ENCODE measurements at regions not wholly inside any gene's neighbourhood (a gene's known extent, or its start where the extent isn't known, plus 50 kb on each side); places are given as distances from the start of the nearest gene placed in this dataset.
"Not testable (repeated sequence)": the region's sequence is repeated elsewhere in the genome, so short reads cannot be mapped to it uniquely, and the experiment has no call there.

GRCh38 chr3:145709779-145710178 lies 451.2 kb downstream of the PLOD2 start:
- not testable (repeated sequence) for H2AFZ ChIP-seq (ENCODE audit: low read depth, low read length); H3K4me3 ChIP-seq (ENCODE audit: insufficient read depth in 1 of 2, low read depth in 1 of 2, low read length in 2 of 2); H3K14ac ChIP-seq (ENCODE audit: low read length in 2 of 2); H3K4ac ChIP-seq (ENCODE audit: low read depth in 1 of 2, low read length in 2 of 2); H3K27me3 ChIP-seq (ENCODE audit: control insufficient read depth in 1 of 2, insufficient read depth in 1 of 2, low read length in 2 of 2); H4K91ac ChIP-seq (ENCODE audit: low read length); H3K9ac ChIP-seq (ENCODE audit: low read length); H2AK5ac ChIP-seq (ENCODE audit: low read length, severe bottlenecking); H3K23ac ChIP-seq (ENCODE audit: low read length in 2 of 2); H2BK15ac ChIP-seq (ENCODE audit: low read depth, poor library complexity, severe bottlenecking); H3K18ac ChIP-seq (ENCODE audit: low read depth in 1 of 2, low read length in 2 of 2); H4K8ac ChIP-seq (ENCODE audit: low read length); H3K9me3 ChIP-seq (ENCODE audit: control insufficient read depth, low read length); DNase-seq; H3K27ac ChIP-seq (ENCODE audit: low read length, poor library complexity, severe bottlenecking); H2BK5ac ChIP-seq (ENCODE audit: low read depth, low read length, poor library complexity, severe bottlenecking); H3K36me3 ChIP-seq (ENCODE audit: control insufficient read depth in 1 of 2, insufficient read depth in 2 of 2, low read depth in 1 of 2, low read length in 2 of 2); H3K4me2 ChIP-seq (ENCODE audit: low read length, poor library complexity, severe bottlenecking); H2BK12ac ChIP-seq (ENCODE audit: low read length in 2 of 2); H3K4me1 ChIP-seq (ENCODE audit: control insufficient read depth, insufficient read depth, low read depth, low read length); H3K79me1 ChIP-seq (replicated peaks; ENCODE audit: low read length, poor library complexity, severe bottlenecking); H2BK120ac ChIP-seq (ENCODE audit: low read depth, low read length)
- no CpG with 5 or more reads among the region's 1 CpG for WGBS

DNA sequence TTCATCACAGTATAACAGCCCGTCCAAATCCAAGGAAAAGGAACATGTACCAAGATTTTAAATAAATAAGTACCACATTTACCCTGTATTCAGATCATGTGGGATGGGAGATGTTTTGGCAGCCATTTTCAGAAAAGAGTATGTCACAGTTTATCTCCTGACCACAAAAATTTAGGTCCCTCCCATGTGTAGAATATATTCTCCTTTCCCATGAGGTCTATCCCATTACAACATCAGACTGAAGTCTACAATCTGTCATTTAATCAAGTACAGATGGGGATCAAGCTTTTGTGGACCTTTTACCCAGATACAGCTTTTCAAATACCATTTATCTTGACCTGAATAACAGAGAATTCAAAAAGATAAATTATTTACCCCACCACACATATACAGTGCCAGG lies 444.5 kb downstream of the PLOD2 start:
- no peak overlapping the region for H4K8ac ChIP-seq (ENCODE audit: low read length)
- no peak overlapping the region for H4K91ac ChIP-seq (ENCODE audit: low read length)
- H3K27me3 ChIP-seq (ENCODE audit: control insufficient read depth in 1 of 2, insufficient read depth in 1 of 2, low read length in 2 of 2), result no peaks in the 10 kb centered on the region
- H2BK120ac ChIP-seq (ENCODE audit: low read depth, low read length), result no peak overlapping the region
- 100% methylated on average over 1 of the region's 1 CpG for WGBS
- H3K4ac ChIP-seq (ENCODE audit: low read depth in 1 of 2, low read length in 2 of 2), result no peak overlapping the region
- no peaks in the 10 kb centered on the region for H3K4me1 ChIP-seq (ENCODE audit: control insufficient read depth, insufficient read depth, low read depth, low read length)
- no peak overlapping the region for H3K14ac ChIP-seq (ENCODE audit: low read length in 2 of 2)
- no peak overlapping the region for H2AFZ ChIP-seq (ENCODE audit: low read depth, low read length)
- no peak overlapping the region for H3K18ac ChIP-seq (ENCODE audit: low read depth in 1 of 2, low read length in 2 of 2)
- peak overlapping the region; percentile 30 for H3K9ac ChIP-seq (ENCODE audit: low read length)
- no peaks in the 10 kb centered on the region for H3K36me3 ChIP-seq (ENCODE audit: control insufficient read depth in 1 of 2, insufficient read depth in 2 of 2, low read depth in 1 of 2, low read length in 2 of 2)
- H3K9me3 ChIP-seq (ENCODE audit: control insufficient read depth, low read length), result no peaks in the 10 kb centered on the region
- no peak overlapping the region for H3K4me2 ChIP-seq (ENCODE audit: low read length, poor library complexity, severe bottlenecking)
- no peak overlapping the region for H2BK5ac ChIP-seq (ENCODE audit: low read depth, low read length, poor library complexity, severe bottlenecking)
- DNase-seq, result peak; percentile 31
- H3K79me1 ChIP-seq (replicated peaks; ENCODE audit: low read length, poor library complexity, severe bottlenecking), result no peaks in the 10 kb centered on the region
- no peak overlapping the region for H2BK12ac ChIP-seq (ENCODE audit: low read length in 2 of 2)
- H2AK5ac ChIP-seq (ENCODE audit: low read length, severe bottlenecking), result no peak overlapping the region
- no peak overlapping the region for H3K4me3 ChIP-seq (ENCODE audit: insufficient read depth in 1 of 2, low read depth in 1 of 2, low read length in 2 of 2)
- no peak overlapping the region for H2BK15ac ChIP-seq (ENCODE audit: low read depth, poor library complexity, severe bottlenecking)
- H3K27ac ChIP-seq (ENCODE audit: low read length, poor library complexity, severe bottlenecking), result no peak overlapping the region
- no peak overlapping the region for H3K23ac ChIP-seq (ENCODE audit: low read length in 2 of 2)

DNA sequence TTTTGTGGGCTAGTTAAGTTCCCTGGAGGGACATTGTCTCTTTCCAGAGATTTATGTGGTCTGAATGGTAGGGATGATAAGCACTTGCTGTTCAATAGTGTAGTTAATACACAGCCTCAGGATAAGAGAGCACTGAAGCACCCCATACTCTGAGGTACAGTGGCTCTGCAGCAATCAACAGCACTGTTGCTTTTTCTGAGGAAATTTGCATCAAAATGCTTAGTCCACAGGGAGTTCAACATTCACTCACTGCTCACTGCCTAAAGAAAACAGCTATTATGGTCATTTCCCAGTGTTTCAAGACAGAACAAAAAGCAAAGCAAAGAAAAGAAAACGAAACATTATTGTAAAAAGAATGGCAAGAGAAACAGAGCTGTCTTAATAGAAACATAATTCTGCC lies 441.9 kb downstream of the PLOD2 start:
- no peaks in the 10 kb centered on the region for H3K79me1 ChIP-seq (replicated peaks; ENCODE audit: low read length, poor library complexity, severe bottlenecking)
- no peak overlapping the region for H3K14ac ChIP-seq (ENCODE audit: low read length in 2 of 2)
- no peak overlapping the region for H3K9ac ChIP-seq (ENCODE audit: low read length)
- H2BK5ac ChIP-seq (ENCODE audit: low read depth, low read length, poor library complexity, severe bottlenecking), result no peak overlapping the region
- no peak overlapping the region for H2BK120ac ChIP-seq (ENCODE audit: low read depth, low read length)
- H3K27me3 ChIP-seq (ENCODE audit: control insufficient read depth in 1 of 2, insufficient read depth in 1 of 2, low read length in 2 of 2), result no peaks in the 10 kb centered on the region
- no peak overlapping the region for H4K91ac ChIP-seq (ENCODE audit: low read length)
- no peak overlapping the region for H3K18ac ChIP-seq (ENCODE audit: low read depth in 1 of 2, low read length in 2 of 2)
- no CpG with 5 or more reads among the region's 1 CpG for WGBS
- H2BK12ac ChIP-seq (ENCODE audit: low read length in 2 of 2), result no peak overlapping the region
- H2AK5ac ChIP-seq (ENCODE audit: low read length, severe bottlenecking), result no peak overlapping the region
- no peak overlapping the region for H3K4ac ChIP-seq (ENCODE audit: low read depth in 1 of 2, low read length in 2 of 2)
- H2BK15ac ChIP-seq (ENCODE audit: low read depth, poor library complexity, severe bottlenecking), result no peak overlapping the region
- no peak overlapping the region for H3K4me2 ChIP-seq (ENCODE audit: low read length, poor library complexity, severe bottlenecking)
- no peak for DNase-seq
- no peak overlapping the region for H3K27ac ChIP-seq (ENCODE audit: low read length, poor library complexity, severe bottlenecking)
- H2AFZ ChIP-seq (ENCODE audit: low read depth, low read length), result no peak overlapping the region
- H3K23ac ChIP-seq (ENCODE audit: low read length in 2 of 2), result no peak overlapping the region
- no peaks in the 10 kb centered on the region for H3K36me3 ChIP-seq (ENCODE audit: control insufficient read depth in 1 of 2, insufficient read depth in 2 of 2, low read depth in 1 of 2, low read length in 2 of 2)
- H3K4me3 ChIP-seq (ENCODE audit: insufficient read depth in 1 of 2, low read depth in 1 of 2, low read length in 2 of 2), result no peak overlapping the region
- H3K4me1 ChIP-seq (ENCODE audit: control insufficient read depth, insufficient read depth, low read depth, low read length), result no peaks in the 10 kb centered on the region
- no peak overlapping the region for H4K8ac ChIP-seq (ENCODE audit: low read length)
- H3K9me3 ChIP-seq (ENCODE audit: control insufficient read depth, low read length), result no peaks in the 10 kb centered on the region

GRCh38 chr3:145721273-145721805 lies 439.6 kb downstream of the PLOD2 start:
- WGBS, result 85% methylated on average over 2 of the region's 3 CpGs

More at GRCh38 chr3:145721273-145721805, 439.6 kb downstream of the PLOD2 start:
- H2BK12ac ChIP-seq (ENCODE audit: low read length in 2 of 2), result no peak overlapping the region
- no peak overlapping the region for H2AFZ ChIP-seq (ENCODE audit: low read depth, low read length)
- no peak for DNase-seq
- H3K36me3 ChIP-seq (ENCODE audit: control insufficient read depth in 1 of 2, insufficient read depth in 2 of 2, low read depth in 1 of 2, low read length in 2 of 2), result no peaks in the 10 kb centered on the region
- no peak overlapping the region for H3K23ac ChIP-seq (ENCODE audit: low read length in 2 of 2)
- no peak overlapping the region for H3K14ac ChIP-seq (ENCODE audit: low read length in 2 of 2)
- H4K91ac ChIP-seq (ENCODE audit: low read length), result no peak overlapping the region
- no peaks in the 10 kb centered on the region for H3K9me3 ChIP-seq (ENCODE audit: control insufficient read depth, low read length)
- H2BK120ac ChIP-seq (ENCODE audit: low read depth, low read length), result no peak overlapping the region
- no peak overlapping the region for H3K4ac ChIP-seq (ENCODE audit: low read depth in 1 of 2, low read length in 2 of 2)
- no peaks in the 10 kb centered on the region for H3K79me1 ChIP-seq (replicated peaks; ENCODE audit: low read length, poor library complexity, severe bottlenecking)
- H3K4me2 ChIP-seq (ENCODE audit: low read length, poor library complexity, severe bottlenecking), result no peak overlapping the region
- no peak overlapping the region for H2BK15ac ChIP-seq (ENCODE audit: low read depth, poor library complexity, severe bottlenecking)
- no peak overlapping the region for H3K4me3 ChIP-seq (ENCODE audit: insufficient read depth in 1 of 2, low read depth in 1 of 2, low read length in 2 of 2)
- H4K8ac ChIP-seq (ENCODE audit: low read length), result no peak overlapping the region
- no peak overlapping the region for H3K9ac ChIP-seq (ENCODE audit: low read length)
- H3K27me3 ChIP-seq (ENCODE audit: control insufficient read depth in 1 of 2, insufficient read depth in 1 of 2, low read length in 2 of 2), result no peaks in the 10 kb centered on the region
- no peak overlapping the region for H2BK5ac ChIP-seq (ENCODE audit: low read depth, low read length, poor library complexity, severe bottlenecking)
- no peak overlapping the region for H2AK5ac ChIP-seq (ENCODE audit: low read length, severe bottlenecking)
- no peak overlapping the region for H3K18ac ChIP-seq (ENCODE audit: low read depth in 1 of 2, low read length in 2 of 2)
- H3K27ac ChIP-seq (ENCODE audit: low read length, poor library complexity, severe bottlenecking), result no peak overlapping the region
- no peaks in the 10 kb centered on the region for H3K4me1 ChIP-seq (ENCODE audit: control insufficient read depth, insufficient read depth, low read depth, low read length)
